H1 (cell line): ENCODE measurements at regions not wholly inside any gene's neighbourhood (a gene's known extent, or its start where the extent isn't known, plus 50 kb on each side); places are given as distances from the start of the nearest gene placed in this dataset.

Experiments
- EP300 ChIP-seq, 2 experiments: IDR thresholded peaks; 1 replicate in 1 of 2; 2 replicates in 1 of 2; pipeline ENCODE4 v1.6.1; 2011 to 2012; ENCODE audit warnings: low read depth in 2 of 2, low read length in 2 of 2, mild to moderate bottlenecking in 2 of 2, borderline replicate concordance in 1 of 2, inconsistent platforms in 1 of 2, moderate library complexity in 1 of 2
- EZH2 ChIP-seq: fragments of 200-600 bp; sonication (generic); IDR thresholded peaks from 2 replicates; pipeline ENCODE4 v1.7.1; 2012; ENCODE audit warnings: low read depth, mild to moderate bottlenecking, moderate library complexity, low read length, inconsistent platforms; ENCODE audit not compliant: severe bottlenecking
- MAFK ChIP-seq: IDR thresholded peaks from 2 replicates; pipeline ENCODE4 v1.6.1; 2012; ENCODE audit warnings: low read depth, mild to moderate bottlenecking, improper control_type of control experiment, low read length
- NRF1 ChIP-seq: IDR thresholded peaks from 2 replicates; pipeline ENCODE4 v1.6.1; 2011; ENCODE audit warnings: mild to moderate bottlenecking, low read depth, low read length, improper control_type of control experiment
- POLR2A ChIP-seq, 2 experiments: IDR thresholded peaks; 1 replicate in 1 of 2; 2 replicates in 1 of 2; pipeline ENCODE4 v1.6.1; 2011; ENCODE audit warnings: low read depth in 2 of 2, low read length in 2 of 2, mild to moderate bottlenecking in 2 of 2; ENCODE audit errors: control extremely low read depth in 1 of 2
- POLR2AphosphoS5 ChIP-seq: IDR thresholded peaks from 2 replicates; pipeline ENCODE4 v1.6.1; 2011; ENCODE audit warnings: low read depth, low read length
- RAD21 ChIP-seq, 2 experiments: IDR thresholded peaks in 1 of 2; conservative IDR thresholded peaks in 1 of 2; 2 replicates each; pipeline ENCODE4 v1.6.1; 2011; ENCODE audit warnings: low read depth in 2 of 2, low read length in 2 of 2, improper control_type of control experiment in 1 of 2, inconsistent platforms in 1 of 2, mild to moderate bottlenecking in 1 of 2, moderate library complexity in 1 of 2
- RFX5 ChIP-seq: IDR thresholded peaks from 2 replicates; pipeline ENCODE4 v1.6.1; 2011; ENCODE audit warnings: low read depth, low read length, improper control_type of control experiment, borderline replicate concordance
- SIN3A ChIP-seq, 2 experiments: IDR thresholded peaks in 1 of 2; conservative IDR thresholded peaks in 1 of 2; 2 replicates each; pipeline ENCODE4 v1.6.1; 2011 to 2012; ENCODE audit warnings: low read length in 2 of 2, improper control_type of control experiment in 1 of 2, low read depth in 1 of 2, mild to moderate bottlenecking in 1 of 2
- SP1 ChIP-seq: IDR thresholded peaks from 2 replicates; pipeline ENCODE4 v1.6.1; 2011; ENCODE audit warnings: low read depth, low read length
- TAF1 ChIP-seq: IDR thresholded peaks from 2 replicates; pipeline ENCODE4 v1.6.1; 2011; ENCODE audit warnings: mild to moderate bottlenecking, low read depth, low read length
- TEAD4 ChIP-seq: IDR thresholded peaks from 2 replicates; pipeline ENCODE4 v1.6.1; 2012; ENCODE audit warnings: low read depth, low read length, inconsistent platforms, mixed read lengths
- TF ChIP-seq, protein P1 (sequence below), 3 experiments: IDR thresholded peaks; 1 replicate in 2 of 3; 2 replicates in 1 of 3; pipeline versions ENCODE4 v1.5.1 to v1.6.1; 2011; ENCODE audit warnings: low read length in 3 of 3, mild to moderate bottlenecking in 3 of 3, inconsistent platforms in 2 of 3, low read depth in 1 of 3, moderate library complexity in 1 of 3; ENCODE audit not compliant: insufficient read depth in 1 of 3; ENCODE audit errors: control extremely low read depth in 1 of 3
- TF ChIP-seq, protein P2 (sequence below): IDR thresholded peaks from 2 replicates; pipeline ENCODE4 v1.6.1; 2011; ENCODE audit warnings: low read depth, mild to moderate bottlenecking, low read length; ENCODE audit not compliant: insufficient read depth

DNA sequence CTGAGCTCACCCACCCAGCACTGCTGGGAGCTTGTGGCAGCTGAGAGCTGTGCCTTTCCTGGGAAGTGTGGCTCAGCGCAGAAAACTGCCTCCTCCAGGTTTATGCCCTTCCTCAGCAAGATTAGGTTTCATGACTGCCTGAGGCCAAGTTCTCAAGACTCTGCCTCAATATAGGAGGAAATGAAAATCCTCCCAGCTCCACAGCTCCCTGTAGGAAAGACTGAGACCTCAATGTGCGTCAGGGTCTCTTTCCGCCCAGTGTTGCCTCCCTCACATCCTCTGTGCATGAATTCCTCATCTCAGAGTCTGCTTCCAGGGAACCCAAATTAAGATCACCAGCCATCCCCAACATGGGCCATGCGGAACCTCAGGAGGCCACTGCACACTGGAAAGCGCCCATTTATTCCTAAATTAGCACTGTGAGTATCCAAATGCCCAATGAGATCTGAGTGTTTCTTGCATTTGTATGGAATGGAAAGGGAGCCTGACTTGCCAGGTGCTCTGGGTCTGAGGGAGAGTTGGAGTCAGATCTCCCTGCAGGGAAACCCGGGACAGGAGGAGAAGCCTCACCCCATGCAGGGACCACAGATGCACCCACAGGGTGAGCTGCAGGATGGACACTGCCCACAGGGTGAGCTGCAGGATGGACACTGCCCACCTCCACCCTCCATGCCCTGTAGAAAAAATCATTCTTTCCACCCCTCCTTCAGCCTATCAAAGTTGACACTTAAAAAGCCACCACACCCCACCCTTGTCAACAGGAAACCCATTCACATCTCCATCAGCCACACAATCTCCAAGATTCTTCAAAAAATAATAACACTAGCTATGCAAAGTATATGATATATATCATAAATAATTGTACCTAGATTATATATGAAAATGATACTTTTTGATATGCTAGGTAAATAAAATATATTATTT is 97.4 kb upstream of the IGLL5 start:
- no peak for TF ChIP-seq EP300 (IDR thresholded peaks at IDR 0.05; ENCODE audit: borderline replicate concordance in 1 of 2, low read depth in 2 of 2, low read length in 2 of 2)
- TF ChIP-seq, protein P1, sequence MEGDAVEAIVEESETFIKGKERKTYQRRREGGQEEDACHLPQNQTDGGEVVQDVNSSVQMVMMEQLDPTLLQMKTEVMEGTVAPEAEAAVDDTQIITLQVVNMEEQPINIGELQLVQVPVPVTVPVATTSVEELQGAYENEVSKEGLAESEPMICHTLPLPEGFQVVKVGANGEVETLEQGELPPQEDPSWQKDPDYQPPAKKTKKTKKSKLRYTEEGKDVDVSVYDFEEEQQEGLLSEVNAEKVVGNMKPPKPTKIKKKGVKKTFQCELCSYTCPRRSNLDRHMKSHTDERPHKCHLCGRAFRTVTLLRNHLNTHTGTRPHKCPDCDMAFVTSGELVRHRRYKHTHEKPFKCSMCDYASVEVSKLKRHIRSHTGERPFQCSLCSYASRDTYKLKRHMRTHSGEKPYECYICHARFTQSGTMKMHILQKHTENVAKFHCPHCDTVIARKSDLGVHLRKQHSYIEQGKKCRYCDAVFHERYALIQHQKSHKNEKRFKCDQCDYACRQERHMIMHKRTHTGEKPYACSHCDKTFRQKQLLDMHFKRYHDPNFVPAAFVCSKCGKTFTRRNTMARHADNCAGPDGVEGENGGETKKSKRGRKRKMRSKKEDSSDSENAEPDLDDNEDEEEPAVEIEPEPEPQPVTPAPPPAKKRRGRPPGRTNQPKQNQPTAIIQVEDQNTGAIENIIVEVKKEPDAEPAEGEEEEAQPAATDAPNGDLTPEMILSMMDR (IDR thresholded peaks at IDR 0.05; ENCODE audit: control extremely low read depth in 1 of 3, insufficient read depth in 1 of 3, low read depth in 1 of 3, low read length in 3 of 3): no peak
- TF ChIP-seq POLR2A (IDR thresholded peaks at IDR 0.05; ENCODE audit: control extremely low read depth in 1 of 2, low read depth in 2 of 2, low read length in 2 of 2): no peak
- no peak for TF ChIP-seq RAD21 (IDR thresholded peaks at IDR 0.05 in 1 of 2, conservative IDR thresholded peaks at IDR 0.05 in 1 of 2; ENCODE audit: low read depth in 2 of 2, low read length in 2 of 2)
- TF ChIP-seq MAFK: no peak
- TF ChIP-seq SIN3A (conservative IDR thresholded peaks at IDR 0.05 in 1 of 2, IDR thresholded peaks at IDR 0.05 in 1 of 2; ENCODE audit: low read depth in 1 of 2, low read length in 2 of 2): no peak
- no peak for TF ChIP-seq RFX5
- TF ChIP-seq NRF1: no peak
- no peak for TF ChIP-seq TAF1
- TF ChIP-seq, protein P2, sequence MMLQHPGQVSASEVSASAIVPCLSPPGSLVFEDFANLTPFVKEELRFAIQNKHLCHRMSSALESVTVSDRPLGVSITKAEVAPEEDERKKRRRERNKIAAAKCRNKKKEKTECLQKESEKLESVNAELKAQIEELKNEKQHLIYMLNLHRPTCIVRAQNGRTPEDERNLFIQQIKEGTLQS: no peak
- TF ChIP-seq SP1: no peak
- no peak for TF ChIP-seq EZH2
- TF ChIP-seq POLR2AphosphoS5: no peak
- no peak for TF ChIP-seq TEAD4
